Cerebellar cortex (tissue), 1 donor: ENCODE measurements at regions not wholly inside any gene's neighbourhood (a gene's known extent, or its start where the extent isn't known, plus 50 kb on each side); places are given as distances from the start of the nearest gene placed in this dataset.
A peak's percentile ranks its signal among the peaks of the same experiment; 100 is the strongest.
"Not testable (repeated sequence)": the region's sequence is repeated elsewhere in the genome, so short reads cannot be mapped to it uniquely, and the experiment has no call there.

ENCODE experiments used
- DNase-seq: peaks from one replicate; pipeline ENCODE4 v3.0.0-alpha.2; 2015; ENCODE audit warnings: low spot score

DNA sequence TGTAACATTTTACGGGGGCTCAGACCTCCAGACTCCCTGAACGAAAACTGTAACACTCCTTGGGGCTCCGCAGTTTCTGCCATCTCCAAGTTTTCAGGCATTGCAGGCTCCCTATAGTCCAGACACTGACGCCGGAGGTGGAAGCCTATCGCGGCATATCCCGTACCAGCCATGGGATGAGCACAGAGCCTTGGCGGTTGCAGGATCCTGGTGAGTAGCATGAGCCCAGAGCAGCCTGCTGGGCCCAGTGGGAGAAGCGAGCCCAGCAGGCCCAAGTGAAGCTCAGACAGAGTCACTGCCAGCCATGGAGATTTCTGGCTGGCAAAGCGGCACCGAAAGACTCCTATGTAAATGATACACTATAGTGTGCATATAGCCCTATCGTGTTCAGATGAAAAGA, 446.8 kb downstream of the COL11A1 start:
- DNase-seq = no peak

DNA sequence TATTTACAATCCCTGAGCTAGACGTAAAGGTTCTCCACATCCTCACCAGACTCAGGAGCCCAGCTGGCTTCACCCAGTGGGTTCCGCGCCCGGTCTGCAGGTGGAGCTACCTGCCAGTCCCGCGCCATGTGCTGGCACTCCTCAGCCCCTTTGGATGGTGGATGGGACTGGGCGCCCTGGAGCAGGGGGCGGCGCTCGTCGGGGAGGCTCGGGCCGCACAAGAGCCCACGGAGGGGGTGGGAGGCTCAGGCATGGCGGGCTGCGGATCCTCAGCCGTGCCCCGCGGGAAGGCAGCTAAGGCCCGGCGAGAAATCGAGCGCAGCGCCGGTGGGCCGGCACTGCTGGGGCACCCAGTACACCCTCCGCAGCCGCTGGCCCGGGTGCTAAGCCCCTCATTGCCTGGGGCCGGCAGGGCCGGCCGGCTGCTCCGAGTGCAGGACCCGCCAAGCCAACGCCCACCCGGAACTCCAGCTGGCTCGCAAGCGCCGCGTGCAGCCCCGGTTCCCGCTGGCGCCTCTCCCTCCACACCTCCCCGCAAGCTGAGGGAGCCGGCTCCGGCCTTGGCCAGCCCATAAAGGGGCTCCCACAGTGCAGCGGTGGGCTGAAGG, 448.3 kb downstream of the COL11A1 start:
- not testable (repeated sequence) for DNase-seq

DNA sequence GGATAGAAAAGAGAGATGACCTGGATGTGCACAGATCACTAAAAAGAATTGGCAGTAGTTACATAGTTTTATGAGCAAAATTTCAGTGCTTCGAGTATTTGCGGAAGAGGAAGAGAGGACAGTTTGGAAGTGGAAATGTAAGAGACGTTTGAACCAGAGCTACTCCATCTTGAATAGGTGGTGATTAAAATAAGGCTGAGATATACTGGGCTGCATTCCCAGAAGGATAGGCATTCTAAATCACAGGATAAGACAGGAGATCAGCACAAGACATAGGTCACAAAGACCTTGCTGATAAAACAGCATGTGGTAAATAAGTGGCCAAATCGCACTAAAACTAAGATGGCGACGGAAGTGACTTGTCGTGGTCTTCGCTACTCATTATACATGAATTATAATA, 453.3 kb downstream of the COL11A1 start:
- no peak for DNase-seq

DNA sequence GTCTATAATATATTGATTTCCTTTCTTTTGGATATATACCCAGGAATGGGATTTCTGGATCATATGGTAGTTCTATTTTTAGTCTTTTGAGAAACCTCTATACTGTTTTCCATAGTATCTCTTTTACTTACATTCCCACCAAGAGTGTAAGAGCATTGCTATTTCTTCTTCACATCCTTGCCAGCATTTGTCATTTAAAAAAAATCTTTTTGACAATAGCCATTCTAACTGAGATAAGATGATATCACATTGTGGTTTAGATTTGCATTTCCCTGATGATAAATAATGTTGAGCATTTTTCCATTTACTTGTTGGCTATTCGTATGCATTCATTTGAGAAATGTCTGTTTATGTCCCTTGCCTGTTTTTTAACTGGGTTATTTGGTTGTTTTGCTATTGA, 467.4 kb downstream of the COL11A1 start:
- DNase-seq = no peak

DNA sequence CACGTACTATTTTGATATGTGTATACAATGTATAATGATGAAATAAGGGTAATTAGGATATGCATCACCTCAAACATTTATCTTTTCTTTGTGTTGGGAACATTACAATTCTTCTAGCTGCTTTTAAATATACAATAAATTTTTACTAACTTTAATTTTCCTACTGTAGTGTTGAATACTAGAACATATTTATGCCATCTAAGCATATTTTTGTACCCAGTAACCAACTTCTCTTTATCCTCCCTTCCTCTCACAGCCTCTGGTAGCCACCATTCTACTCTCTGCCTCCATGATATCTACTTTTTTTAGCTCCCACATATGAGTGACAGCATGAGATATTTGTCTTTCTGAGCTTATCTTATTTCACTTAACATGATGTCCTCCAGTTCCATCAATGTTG, 468.0 kb downstream of the COL11A1 start:
- DNase-seq = no peak

DNA sequence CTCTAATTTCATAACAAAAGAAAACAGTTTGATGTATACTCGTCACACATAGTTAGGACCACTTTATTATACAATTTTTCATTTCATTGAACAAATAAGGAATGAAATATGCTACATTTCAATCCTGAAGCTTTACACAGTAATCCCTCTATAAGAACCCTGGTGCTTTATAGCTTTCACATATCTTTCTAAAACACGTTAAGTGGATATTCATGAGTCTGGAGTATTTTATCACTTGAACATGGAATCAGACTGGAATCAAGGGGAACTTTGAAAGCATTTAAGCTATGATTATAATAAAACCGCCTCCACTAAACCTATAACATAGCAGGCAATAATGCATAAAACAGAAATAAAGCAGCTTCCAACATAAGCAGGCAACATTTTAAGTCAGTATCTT, 476.6 kb downstream of the COL11A1 start:
- DNase-seq = no peak

DNA sequence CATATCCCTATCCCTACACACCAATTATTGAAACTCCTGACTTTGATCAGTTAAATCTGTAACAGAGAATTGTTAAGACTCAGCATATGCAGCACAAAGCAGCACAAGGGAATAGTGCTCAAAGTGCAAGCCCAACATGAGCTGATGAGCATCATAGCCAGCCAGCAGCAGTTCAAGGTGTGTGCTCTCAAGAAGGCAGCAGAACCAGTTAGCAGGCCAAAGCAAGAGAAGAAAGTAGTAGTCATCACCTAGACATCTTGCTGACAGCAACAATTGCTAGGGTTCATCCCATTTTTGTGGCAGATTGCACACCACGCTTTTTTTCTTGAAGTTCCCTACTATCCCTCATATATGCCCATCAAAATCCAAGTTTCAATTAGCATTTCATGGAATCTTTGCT, 478.3 kb downstream of the COL11A1 start:
- no peak for DNase-seq

DNA sequence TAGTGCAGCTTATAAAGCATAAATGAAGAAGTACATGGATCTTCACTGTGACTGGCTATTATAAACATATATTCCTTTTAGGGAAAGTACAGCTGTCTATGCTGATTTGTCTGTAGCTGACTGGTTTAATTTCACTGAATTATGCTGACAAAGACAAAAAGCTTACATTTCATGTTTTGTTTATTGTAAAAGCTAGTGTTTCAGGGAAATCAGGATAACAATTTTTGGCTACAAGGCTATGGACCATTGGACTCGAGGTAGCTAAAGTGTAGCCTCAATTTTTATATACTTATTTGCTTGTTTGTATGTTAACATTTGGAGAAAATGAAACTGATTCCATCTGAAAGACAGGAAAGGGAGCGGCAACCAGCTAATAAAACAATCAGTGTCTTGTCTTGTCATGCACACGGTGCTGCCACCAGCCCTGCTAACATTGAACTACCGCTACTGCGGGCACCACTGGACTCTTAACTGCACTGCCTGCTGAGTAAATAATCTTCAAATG, 480.2 kb downstream of the COL11A1 start:
- DNase-seq = no peak

DNA sequence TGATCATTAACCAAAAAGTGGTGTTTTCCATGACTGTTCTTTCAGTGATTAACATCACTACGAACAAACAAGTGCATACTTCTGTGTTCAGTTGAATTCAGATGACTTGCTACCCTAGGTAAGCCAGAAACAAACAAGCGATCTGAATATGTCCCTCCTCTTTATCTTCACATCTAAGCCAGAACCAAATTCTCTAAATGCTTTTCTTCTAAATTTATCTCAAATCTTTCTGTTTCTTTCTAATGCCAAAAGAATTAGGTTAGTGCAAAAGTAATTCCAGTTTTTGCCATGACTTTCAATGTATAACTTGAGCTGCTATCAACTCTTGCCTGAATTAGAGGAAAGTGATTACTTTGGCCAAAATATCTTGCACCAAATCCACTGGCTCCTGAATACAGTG, 481.2 kb downstream of the COL11A1 start:
- DNase-seq = no peak

DNA sequence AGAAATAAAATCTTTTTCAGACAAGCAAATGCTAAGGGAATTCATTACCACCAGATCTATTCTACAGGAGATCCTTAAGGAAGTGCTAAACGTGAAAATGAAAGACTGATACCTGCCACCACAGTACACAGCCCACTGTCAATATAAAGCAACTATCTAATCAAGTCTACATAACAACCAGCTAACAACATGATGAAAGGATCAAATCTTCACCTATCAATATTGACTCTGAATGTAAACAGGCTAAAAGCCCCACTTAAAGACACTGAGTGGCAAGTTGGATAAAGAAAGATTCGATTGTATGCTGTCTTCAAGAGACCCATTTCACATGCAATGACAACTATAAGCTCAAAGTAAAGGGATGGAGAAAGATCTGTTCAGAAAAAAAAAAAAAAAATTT, 492.4 kb downstream of the COL11A1 start:
- DNase-seq = no peak

DNA sequence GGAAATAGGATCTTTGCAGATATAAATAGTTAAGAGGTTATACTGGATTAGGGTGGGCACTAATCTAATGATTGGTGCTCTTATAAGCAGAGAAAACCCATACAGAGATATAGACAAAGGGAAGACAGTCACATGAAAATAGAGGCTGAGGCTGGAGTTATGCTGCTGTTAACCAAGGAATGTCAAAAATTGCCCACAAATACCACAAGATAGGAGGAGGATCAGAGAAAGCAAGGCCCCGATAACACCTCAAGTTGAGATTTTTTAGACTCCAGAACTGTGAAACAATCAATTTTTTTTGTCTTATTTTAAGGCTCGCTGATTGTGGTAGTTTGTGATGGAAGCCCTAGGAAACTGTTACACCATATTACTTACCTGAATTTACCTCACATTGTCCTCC, 513.2 kb downstream of the COL11A1 start:
- DNase-seq = no peak

DNA sequence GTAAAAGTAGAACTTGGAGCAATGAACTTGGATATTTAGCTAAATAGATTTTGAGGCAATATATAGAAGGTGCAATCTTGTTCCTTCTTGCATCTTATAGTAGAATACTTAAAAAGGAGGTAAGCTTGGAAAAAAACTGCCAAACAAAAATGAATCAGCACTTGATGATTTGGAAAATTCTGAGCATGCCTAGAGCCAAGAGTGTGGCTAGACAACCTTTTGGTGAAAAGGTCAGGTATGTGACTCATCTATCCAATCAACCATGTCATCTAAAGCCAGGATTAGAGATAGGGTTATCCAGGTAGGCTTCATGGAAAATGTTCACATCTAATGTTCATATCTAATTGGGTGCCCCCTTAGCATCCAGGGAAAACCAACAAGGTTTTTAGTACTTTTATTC, 515.0 kb downstream of the COL11A1 start:
- DNase-seq = no peak

DNA sequence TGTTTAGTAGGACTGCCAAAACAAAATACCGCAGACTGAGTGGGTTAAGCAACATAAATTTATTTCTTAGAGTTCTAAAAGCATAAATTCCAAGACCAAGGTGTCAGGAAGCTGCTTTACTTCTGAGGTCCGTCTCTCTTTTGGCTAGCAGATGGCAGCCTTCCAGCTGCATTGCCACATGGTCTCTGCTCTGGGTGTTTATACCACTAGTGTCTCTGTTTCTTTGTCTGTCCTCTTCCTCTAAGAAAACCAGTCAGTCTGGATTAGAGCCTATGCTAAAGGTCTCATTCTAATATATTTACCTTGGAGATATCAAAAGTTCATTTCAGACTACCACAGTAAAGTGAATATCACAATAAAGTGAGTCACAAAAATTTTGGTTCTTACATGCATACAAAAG, 519.8 kb downstream of the COL11A1 start:
- no peak for DNase-seq

DNA sequence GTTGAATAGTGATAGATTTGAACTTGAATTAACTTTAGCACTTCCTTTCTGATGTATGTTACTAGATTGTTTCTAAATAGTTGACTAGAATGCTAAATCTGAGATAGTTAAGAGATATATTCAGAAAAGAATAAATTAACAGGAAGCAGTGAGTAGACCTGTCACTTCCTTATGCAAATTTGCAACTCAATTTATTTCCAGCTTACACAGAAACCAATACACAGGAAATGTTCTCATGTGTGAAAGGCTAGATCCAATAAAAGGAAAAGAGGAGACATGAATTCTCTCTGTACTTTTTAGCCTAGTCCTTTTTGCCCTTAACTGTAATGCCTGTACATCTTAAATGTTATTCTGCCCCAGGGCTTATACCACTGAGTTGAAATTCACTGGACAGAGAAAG, 522.3 kb downstream of the COL11A1 start:
- DNase-seq = no peak

DNA sequence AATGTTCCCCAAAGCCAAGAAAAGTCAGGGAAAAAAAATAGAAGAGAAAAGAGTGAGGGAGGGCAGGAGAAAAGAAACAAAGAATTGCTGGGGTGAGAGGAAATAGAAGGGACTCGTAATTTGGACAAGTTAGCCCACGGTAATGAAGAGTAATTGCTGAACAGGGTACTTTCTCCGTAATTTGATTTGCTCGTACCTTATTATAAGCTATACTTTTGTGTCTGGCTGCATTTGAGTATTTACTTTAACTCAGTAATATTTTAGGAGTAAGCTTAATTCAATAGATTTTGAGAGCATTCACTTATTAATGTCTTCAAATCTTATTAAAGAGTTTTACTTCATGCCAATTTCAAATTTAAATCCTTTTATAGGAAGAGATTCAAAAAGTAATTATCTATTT, 527.5 kb downstream of the COL11A1 start:
- DNase-seq = no peak

DNA sequence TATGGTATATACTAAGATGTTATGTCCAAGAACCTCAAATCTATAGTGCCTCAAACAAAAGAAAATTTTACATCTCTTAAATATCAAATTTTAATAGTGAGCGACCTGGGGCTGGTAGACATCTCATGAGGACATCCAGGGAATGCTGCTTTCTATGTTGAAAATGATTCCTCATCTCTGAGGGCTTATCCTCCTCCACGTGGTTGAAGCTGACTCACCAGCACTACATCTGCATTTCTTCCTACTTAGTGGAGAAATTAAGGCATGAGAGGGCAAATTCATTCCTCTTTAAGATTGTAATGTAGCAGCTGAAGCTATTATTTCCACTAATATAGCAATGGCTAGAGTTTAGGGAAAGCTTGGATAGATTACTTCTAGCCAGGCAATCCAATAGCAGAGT, 529.5 kb downstream of the COL11A1 start:
- DNase-seq = no peak

DNA sequence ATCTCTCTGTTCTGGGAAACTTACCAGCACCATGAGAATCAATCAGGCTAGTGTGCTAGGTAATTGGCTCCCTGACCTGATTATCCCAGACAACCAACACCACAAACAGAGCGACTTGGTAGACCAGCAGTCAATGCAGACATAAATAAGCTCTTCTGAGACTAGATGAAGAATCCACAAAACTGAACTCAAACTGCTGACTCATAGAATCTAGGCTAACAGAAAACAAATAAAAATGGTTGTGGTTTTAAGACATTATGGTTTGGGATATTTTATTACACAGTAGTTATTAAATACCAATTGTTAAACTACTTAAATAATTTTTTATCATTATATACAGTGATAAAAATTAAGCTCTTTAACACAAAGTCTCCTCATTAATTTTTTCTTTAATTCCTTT, 535.7 kb downstream of the COL11A1 start:
- no peak for DNase-seq

DNA sequence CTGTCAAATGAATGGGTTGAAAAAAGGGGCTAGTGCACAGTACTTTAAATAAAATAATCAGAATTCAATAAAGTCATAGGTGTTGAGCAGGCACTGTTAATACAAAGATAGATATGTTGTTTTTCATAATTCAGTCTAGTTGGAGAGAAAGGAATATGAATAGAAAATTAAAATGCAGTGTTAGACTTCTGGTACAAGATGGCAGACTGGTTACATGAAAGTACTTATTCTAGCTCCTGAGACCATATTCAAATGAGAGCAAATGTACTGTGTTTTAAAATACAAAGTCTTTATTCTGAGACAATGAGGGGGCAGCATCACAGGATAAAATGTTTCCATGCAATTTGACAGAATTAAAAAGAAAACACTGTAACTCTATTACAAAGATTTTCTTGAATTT, 542.1 kb downstream of the COL11A1 start:
- DNase-seq = no peak

DNA sequence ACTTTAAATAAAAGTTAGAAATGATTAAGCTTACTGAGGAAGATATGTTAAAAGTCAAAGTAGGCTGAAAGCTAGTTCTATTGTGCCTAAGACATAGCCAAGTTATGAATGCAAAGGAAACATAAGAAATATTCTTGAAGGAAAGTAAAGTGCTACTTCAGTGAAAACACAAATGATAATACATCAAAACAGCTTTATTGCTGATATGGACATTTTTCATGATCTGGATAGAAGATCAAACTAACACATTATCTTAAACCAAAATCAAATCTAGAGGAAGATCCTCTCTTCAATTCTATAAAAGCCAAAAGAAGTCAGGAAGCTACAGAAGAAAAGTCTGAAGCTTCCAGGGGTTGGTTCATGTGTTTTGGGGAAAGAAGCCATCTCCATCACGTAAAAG, 545.9 kb downstream of the COL11A1 start:
- DNase-seq = no peak

DNA sequence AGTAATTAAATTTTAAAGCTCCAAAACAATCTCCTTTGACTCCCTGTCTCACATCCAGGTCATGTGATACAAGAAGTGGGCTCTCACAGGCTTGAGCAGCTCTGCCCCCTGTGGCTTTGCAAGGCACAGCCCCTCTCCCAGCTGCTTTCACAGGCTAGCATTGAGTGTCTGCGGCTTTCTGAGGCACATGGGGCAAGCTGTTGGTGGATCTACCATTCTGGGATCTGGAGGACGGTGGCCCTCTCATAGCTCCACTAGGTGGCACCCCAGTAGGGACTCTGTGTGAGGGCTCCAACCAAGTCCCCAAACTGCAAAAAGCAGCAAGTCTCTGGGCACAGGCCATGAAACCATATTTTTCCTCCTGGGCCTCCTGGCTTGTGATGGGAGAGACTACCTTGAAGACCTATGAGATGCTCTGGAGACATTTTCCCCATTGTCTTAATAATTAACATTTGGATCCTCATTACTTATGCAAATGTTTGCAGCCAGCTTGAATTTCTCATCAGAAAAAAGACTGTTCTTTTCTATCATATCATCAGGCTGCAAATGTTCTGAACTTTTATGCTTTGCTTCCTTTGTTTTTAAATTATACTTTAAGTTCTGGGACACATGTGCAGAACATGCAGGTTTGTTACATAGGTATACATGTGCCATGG, 554.1 kb upstream of the OLFM3 start:
- peak; percentile 63 for DNase-seq

DNA sequence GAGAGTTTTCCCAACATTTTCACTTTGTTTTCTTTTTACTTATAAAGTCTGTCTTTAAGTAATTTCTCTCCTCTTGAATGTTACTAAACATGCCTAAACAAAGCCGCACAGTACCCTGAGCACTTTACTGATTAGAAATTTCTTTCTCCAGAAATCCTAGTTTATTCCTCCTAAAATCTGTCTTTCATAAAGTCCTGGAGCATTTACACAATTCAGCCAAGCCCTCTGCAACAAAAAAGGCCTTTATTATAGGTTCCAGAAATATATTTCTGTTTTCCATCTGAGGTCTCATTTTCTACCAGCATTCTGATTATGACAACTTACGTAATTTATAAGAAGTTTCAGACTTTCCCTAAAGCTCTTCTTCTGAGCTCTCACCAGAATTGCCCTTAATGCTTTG, 549.5 kb upstream of the OLFM3 start:
- DNase-seq = no peak

DNA sequence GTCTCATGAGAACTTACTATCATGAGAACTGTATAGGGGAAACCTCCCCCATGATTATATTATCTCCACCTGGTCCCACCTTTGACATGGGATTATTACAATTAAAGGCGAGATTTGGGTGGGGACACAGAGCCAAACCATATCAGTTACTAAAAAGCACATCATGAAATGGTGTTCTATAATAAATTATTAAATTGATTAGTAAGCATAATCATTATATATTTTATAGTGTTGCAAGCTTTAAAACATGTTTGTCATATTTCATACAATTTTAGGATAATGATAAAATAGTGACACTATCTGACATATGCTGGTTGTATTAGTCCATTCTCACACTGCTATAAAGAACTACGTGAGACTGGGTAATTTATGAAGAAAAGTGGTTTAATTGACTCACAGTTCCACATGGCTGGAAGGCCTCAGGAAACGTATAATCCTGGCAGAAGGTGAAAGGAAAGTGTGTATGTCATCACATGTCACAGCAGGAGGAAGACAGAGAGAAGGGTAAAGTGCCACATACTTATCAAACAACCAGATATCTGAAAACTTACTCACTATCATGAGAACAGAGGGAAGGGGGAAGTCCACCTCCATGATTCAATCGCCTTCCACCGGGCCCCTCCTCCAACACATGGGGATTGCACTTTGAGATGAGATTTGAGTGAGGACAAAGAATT, 539.2 kb upstream of the OLFM3 start:
- DNase-seq = no peak

DNA sequence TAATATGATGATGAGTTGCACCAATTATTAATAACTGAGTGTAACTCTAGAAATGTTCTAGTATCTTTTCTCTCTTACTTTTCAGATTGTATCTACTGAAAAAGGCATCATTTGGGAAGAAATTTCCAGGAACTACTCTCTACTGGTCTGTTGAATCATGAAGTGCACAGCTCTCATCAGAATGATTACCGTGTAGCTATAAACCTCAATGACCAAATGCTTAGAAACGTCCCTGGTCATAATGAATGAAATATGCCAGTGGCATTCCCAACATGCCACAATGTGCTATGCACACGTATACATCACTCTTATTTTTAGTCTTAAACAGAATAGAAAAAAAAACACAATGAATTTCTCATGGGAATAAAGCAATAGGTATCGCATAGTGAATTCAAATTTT, 534.3 kb upstream of the OLFM3 start:
- no peak for DNase-seq

DNA sequence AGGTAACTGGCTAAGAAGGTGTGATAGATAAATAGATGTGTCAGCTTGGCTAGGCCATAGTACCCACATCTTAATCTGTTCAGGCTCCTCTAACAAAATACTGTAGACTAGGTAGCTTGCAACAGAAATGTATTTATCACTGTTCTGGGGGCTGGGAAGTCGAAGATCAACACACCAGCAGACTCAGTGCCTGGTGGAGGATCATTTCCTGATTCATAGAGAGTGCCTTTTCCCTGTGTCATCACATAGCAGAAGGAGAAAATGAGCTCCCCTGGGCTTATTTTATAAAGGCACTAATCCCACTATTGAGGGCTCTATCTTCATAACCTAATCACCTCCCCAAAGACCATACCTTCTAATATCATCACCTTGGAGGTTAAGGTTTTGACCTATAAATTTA, 532.7 kb upstream of the OLFM3 start:
- DNase-seq = no peak
